Upper lobe of left lung (tissue), 6 donors: ENCODE measurements at regions not wholly inside any gene's neighbourhood (a gene's known extent, or its start where the extent isn't known, plus 50 kb on each side); places are given as distances from the start of the nearest gene placed in this dataset.

Experiments
- ATAC-seq, 2 donors: fragments of 200-7000 bp; cut with Tn5 transposase; one replicate each; pipeline ENCODE4 v1.9.1; 2022; ENCODE audit warnings: mild to moderate bottlenecking in 2 of 2, moderate library complexity in 2 of 2; ENCODE audit not compliant: low FRiP score in 2 of 2
- DNase-seq, 2 donors: peaks; one replicate each; pipeline ENCODE4 v3.0.0-alpha.2; 2019 to 2020
- H3K27ac ChIP-seq, 4 donors: fragments of 200-600 bp; sonication (generic); one replicate each; pipeline ENCODE4 v1.5.1; 2016 to 2019
- H3K27me3 ChIP-seq, 4 donors: fragments of 200-600 bp; sonication (generic); one replicate each; pipeline ENCODE4 v1.5.1; 2017 to 2019
- H3K36me3 ChIP-seq, 4 donors: fragments of 200-600 bp; sonication (generic); one replicate each; pipeline ENCODE4 v1.5.1; 2016 to 2019
- H3K4me1 ChIP-seq, 4 donors: fragments of 200-600 bp; sonication (generic); one replicate each; pipeline ENCODE4 v1.5.1; 2018 to 2019
- H3K4me3 ChIP-seq, 4 donors: fragments of 200-600 bp; sonication (generic); one replicate each; pipeline ENCODE4 v1.5.1; 2017 to 2019; ENCODE audit warnings: mild to moderate bottlenecking in 2 of 4, moderate library complexity in 1 of 4
- H3K9me3 ChIP-seq, 4 donors: fragments of 200-600 bp; sonication (generic); one replicate each; pipeline ENCODE4 v1.5.1; 2018 to 2019
- EP300 ChIP-seq, 4 donors: sonication (generic); formaldehyde crosslinking; IDR thresholded peaks; one replicate each; pipeline ENCODE4 v1.5.1; 2017; ENCODE audit warnings: antibody characterized with exemption in 4 of 4, control low read depth in 2 of 4
- POLR2A ChIP-seq, 4 donors: fragments of 450-650 bp; IDR thresholded peaks; one replicate each; pipeline ENCODE4 v1.5.1; 2016 to 2017; ENCODE audit warnings: antibody characterized with exemption in 4 of 4, mild to moderate bottlenecking in 2 of 4
- POLR2AphosphoS5 ChIP-seq, 2 donors: sonication (generic); formaldehyde crosslinking; IDR thresholded peaks; one replicate each; pipeline ENCODE4 v1.5.1; 2017; ENCODE audit warnings: antibody characterized with exemption in 2 of 2
- WGBS, 2 donors: methylation state at CpG; one replicate each; pipeline ENCODE4 v1.1.5; 2017 to 2018; 5-methylcytosine and 5-hydroxymethylcytosine counted together
- TF ChIP-seq, protein P1 (sequence below), 6 experiments: fragments of 450-650 bp in 4 of 6; fragments of 200-600 bp in 2 of 6; sonication (generic) in 2 of 6; IDR thresholded peaks; one replicate each; pipeline ENCODE4 v1.5.1; 2016 to 2019; ENCODE audit warnings: antibody characterized with exemption in 6 of 6
- donor health status: DM: no; HTN: no; CAD: no; lungs with moderate emphysema.
- donor health status: DM: no; HTN: yes; CAD: no; lungs with severe emphysema.

- TF ChIP-seq POLR2AphosphoS5 (IDR thresholded peaks at IDR 0.05) (no peak), EP300 (IDR thresholded peaks at IDR 0.05) (no peak), POLR2A (IDR thresholded peaks at IDR 0.05) (no peak)
- TF ChIP-seq, protein P1, sequence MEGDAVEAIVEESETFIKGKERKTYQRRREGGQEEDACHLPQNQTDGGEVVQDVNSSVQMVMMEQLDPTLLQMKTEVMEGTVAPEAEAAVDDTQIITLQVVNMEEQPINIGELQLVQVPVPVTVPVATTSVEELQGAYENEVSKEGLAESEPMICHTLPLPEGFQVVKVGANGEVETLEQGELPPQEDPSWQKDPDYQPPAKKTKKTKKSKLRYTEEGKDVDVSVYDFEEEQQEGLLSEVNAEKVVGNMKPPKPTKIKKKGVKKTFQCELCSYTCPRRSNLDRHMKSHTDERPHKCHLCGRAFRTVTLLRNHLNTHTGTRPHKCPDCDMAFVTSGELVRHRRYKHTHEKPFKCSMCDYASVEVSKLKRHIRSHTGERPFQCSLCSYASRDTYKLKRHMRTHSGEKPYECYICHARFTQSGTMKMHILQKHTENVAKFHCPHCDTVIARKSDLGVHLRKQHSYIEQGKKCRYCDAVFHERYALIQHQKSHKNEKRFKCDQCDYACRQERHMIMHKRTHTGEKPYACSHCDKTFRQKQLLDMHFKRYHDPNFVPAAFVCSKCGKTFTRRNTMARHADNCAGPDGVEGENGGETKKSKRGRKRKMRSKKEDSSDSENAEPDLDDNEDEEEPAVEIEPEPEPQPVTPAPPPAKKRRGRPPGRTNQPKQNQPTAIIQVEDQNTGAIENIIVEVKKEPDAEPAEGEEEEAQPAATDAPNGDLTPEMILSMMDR (IDR thresholded peaks at IDR 0.05) = no peak
- Histone ChIP-seq H3K4me3 (no peak overlapping the region), H3K36me3 (no peaks in the 10 kb centered on the region), H3K27ac (no peak overlapping the region), H3K9me3 (no peaks in the 10 kb centered on the region), H3K4me1 (no peaks in the 10 kb centered on the region), H3K27me3 (no peaks in the 10 kb centered on the region)
- no peak for DNase-seq
- 95 to 100% methylated on average over 3 of the region's 3 CpGs for WGBS, 2 donors
- no peak for ATAC-seq
Observed at GRCh38 chr1:58038574-58038973, 508.0 kb downstream of the OMA1 start.

DNA sequence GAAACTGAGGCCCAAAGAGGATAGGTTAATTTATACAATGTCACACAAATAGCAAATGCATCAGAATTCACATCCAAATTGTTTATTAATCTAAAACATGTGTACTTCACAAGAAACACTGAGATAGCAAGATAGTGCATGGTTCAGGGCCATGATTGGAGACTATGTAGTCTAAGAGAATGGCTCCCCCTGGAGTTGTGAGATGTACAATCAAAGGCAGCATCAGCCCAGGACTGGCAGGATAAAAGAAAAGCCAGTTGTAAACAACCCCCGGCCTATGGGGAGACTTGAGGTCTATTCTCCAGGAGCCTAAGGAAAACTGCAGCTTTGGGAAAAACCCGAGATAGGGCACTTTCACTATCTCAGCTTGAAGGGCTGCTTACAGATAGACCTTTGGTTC lies 511.0 kb downstream of the OMA1 start:
- no peaks in the 10 kb centered on the region for H3K4me1 ChIP-seq
- WGBS, 2 donors = 50 to 66% methylated on average over 2 of the region's 2 CpGs
- no peak overlapping the region for H3K27ac ChIP-seq
- H3K27me3 ChIP-seq = no peaks in the 10 kb centered on the region
- ATAC-seq (no peak), DNase-seq (no peak)
- no peak for TF ChIP-seq POLR2AphosphoS5 (IDR thresholded peaks at IDR 0.05)
- TF ChIP-seq POLR2A (IDR thresholded peaks at IDR 0.05) = no peak
- TF ChIP-seq EP300 (IDR thresholded peaks at IDR 0.05) = no peak
- TF ChIP-seq, protein P1 (IDR thresholded peaks at IDR 0.05) = no peak
- no peaks in the 10 kb centered on the region for H3K9me3 ChIP-seq
- H3K4me3 ChIP-seq = no peak overlapping the region
- no peaks in the 10 kb centered on the region for H3K36me3 ChIP-seq

DNA sequence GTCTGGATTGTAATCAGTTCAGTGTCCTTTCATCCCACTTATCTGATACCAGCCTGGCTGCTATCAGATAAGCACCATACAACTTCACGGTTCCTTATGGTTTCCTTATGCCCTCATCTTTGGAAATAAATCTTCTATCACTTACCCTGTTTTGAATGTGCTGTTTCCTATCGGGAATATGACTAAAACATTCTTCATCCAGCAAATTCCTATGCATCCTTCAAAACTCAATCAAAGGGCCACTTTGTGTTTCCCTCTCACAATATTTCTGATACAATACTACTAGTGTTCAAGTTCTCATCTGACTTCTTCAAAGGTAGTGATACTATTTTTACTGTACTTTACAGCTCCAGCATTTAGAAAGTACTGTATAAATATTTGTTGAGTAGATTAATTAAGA lies 513.2 kb downstream of the OMA1 start:
- Histone ChIP-seq H3K27me3 (no peaks in the 10 kb centered on the region), H3K27ac (no peak overlapping the region), H3K36me3 (no peaks in the 10 kb centered on the region), H3K9me3 (no peaks in the 10 kb centered on the region), H3K4me3 (no peak overlapping the region), H3K4me1 (no peaks in the 10 kb centered on the region)
- no peak for ATAC-seq
- WGBS, 2 donors = 16 to 18% methylated on average over 2 of the region's 2 CpGs
- DNase-seq = no peak
- no peak for TF ChIP-seq POLR2AphosphoS5 (IDR thresholded peaks at IDR 0.05)
- TF ChIP-seq POLR2A (IDR thresholded peaks at IDR 0.05) = no peak
- TF ChIP-seq, protein P1 (IDR thresholded peaks at IDR 0.05) = no peak
- no peak for TF ChIP-seq EP300 (IDR thresholded peaks at IDR 0.05)

GRCh38 chr1:58032611-58033073 lies 513.9 kb downstream of the OMA1 start:
- 90 to 95% methylated on average over 1 of the region's 1 CpG for WGBS, 2 donors
- TF ChIP-seq, protein P1 (IDR thresholded peaks at IDR 0.05) = no peak
- TF ChIP-seq POLR2A (IDR thresholded peaks at IDR 0.05) (no peak), POLR2AphosphoS5 (IDR thresholded peaks at IDR 0.05) (no peak), EP300 (IDR thresholded peaks at IDR 0.05) (no peak)
- H3K4me1 ChIP-seq = no peaks in the 10 kb centered on the region
- H3K36me3 ChIP-seq = no peaks in the 10 kb centered on the region
- H3K27me3 ChIP-seq = no peaks in the 10 kb centered on the region
- DNase-seq (no peak), ATAC-seq (no peak)
- no peaks in the 10 kb centered on the region for H3K9me3 ChIP-seq
- no peak overlapping the region for H3K4me3 ChIP-seq
- no peak overlapping the region for H3K27ac ChIP-seq

DNA sequence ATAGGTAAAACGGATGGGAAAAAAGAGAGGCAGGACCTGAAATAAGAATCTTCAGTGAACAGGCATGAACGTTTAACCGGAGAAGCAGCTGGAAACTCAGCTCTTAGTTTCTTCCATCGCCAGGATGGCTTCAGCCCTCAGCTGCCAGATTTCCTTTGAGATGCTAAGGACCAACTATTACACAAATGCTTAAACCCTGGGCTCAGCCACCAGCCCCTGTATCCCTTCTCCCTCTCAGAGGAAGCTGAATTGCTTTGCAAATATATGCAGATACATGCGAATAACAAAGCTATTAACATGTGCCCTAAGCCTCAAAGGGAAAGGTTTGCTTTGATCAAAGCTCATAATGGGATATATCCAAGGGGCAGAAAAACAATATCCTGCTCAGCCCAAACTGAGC lies 515.1 kb downstream of the OMA1 start:
- DNase-seq = no peak
- no peak for ATAC-seq
- 40 to 43% methylated on average over 5 of the region's 5 CpGs for WGBS, 2 donors
- Histone ChIP-seq H3K27me3 (no peaks in the 10 kb centered on the region), H3K36me3 (no peaks in the 10 kb centered on the region), H3K4me3 (no peak overlapping the region), H3K27ac (no peak overlapping the region), H3K4me1 (no peaks in the 10 kb centered on the region), H3K9me3 (no peaks in the 10 kb centered on the region)
- TF ChIP-seq, protein P1 (IDR thresholded peaks at IDR 0.05) = no peak
- TF ChIP-seq EP300 (IDR thresholded peaks at IDR 0.05) (no peak), POLR2A (IDR thresholded peaks at IDR 0.05) (no peak), POLR2AphosphoS5 (IDR thresholded peaks at IDR 0.05) (no peak)
